GM12878 (cell line): ENCODE measurements at regions not wholly inside any gene's neighbourhood (a gene's known extent, or its start where the extent isn't known, plus 50 kb on each side); places are given as distances from the start of the nearest gene placed in this dataset.

Source experiments
- ATAC-seq: fragments of 200-7000 bp; cut with Tn5 transposase; 3 replicates; pipeline ENCODE4 v1.9.1; 2020; ENCODE audit warnings: mild to moderate bottlenecking, moderate library complexity
- BruUV-seq: library from RNA; stranded (reverse); fragments of 400-500 nt; replicated peaks from 2 replicates; lab custom pipeline; 2021; lab: Mats Ljungman, UMichigan
- CTCF ChIA-PET: fragments of 300-600 bp; sonication (Branson Sonifier 250); formaldehyde crosslinking; extraction: SDS; loops from one replicate; lab custom pipeline; 2021; ENCODE audit warnings: inconsistent platforms; lab: Yijun Ruan, JAX
- POLR2A ChIA-PET: fragments of 350-600 bp; formaldehyde crosslinking; extraction: SDS; loops from one replicate; lab custom pipeline; 2021; ENCODE audit warnings: inconsistent platforms; lab: Charles Lee
- RAD21 ChIA-PET: fragments of 300-600 bp; sonication (Branson Sonifier 250); formaldehyde crosslinking; loops from one replicate; lab custom pipeline; 2023; ENCODE audit warnings: antibody characterized with exemption; ENCODE audit not compliant: unreplicated experiment; lab: Charles Lee
- SMC1A ChIA-PET: fragments of 300-600 bp; sonication (Branson Sonifier 250); formaldehyde crosslinking; loops from one replicate; lab custom pipeline; 2023; ENCODE audit not compliant: unreplicated experiment, uncharacterized antibody; lab: Charles Lee
- DNase-seq: peaks from one replicate; pipeline ENCODE4 v3.0.0-alpha.2; 2011; ENCODE audit warnings: low read depth, low spot score
- FAIRE-seq: peaks from 3 replicates; lab custom pipeline; 2011; peaks lifted over from hg19 to GRCh38; lab: Jason Lieb, UNC
- H2AFZ ChIP-seq: 2 replicates; pipeline ENCODE4 v1.6.0; 2011; ENCODE audit warnings: low read depth, low read length, control low read depth; ENCODE audit not compliant: control insufficient read depth
- H3K27ac ChIP-seq: 2 replicates; pipeline ENCODE4 v1.5.1; 2011; ENCODE audit warnings: control low read depth; ENCODE audit not compliant: control insufficient read depth, insufficient read depth
- H3K27me3 ChIP-seq, 2 experiments: replicated peaks in 1 of 2; 2 replicates each; pipeline versions ENCODE4 v1.6.0 to v1.6.1; 2011; ENCODE audit warnings: low read length in 1 of 2; ENCODE audit not compliant: control insufficient read depth in 2 of 2, insufficient read depth in 2 of 2
- H3K36me3 ChIP-seq, 2 experiments: 2 replicates each; pipeline ENCODE4 v1.5.1; 2011; ENCODE audit warnings: low read length in 1 of 2; ENCODE audit not compliant: control insufficient read depth in 2 of 2, insufficient read depth in 2 of 2
- H3K4me1 ChIP-seq: 2 replicates; pipeline ENCODE4 v1.6.1; 2011; ENCODE audit warnings: mild to moderate bottlenecking, low read length, moderate library complexity, mixed read lengths; ENCODE audit not compliant: control insufficient read depth, insufficient read depth
- H3K4me2 ChIP-seq: 2 replicates; pipeline ENCODE4 v1.6.0; 2011; ENCODE audit warnings: control low read depth; ENCODE audit not compliant: control insufficient read depth, insufficient read depth
- H3K4me3 ChIP-seq: fragments of 200-600 bp; sonication (generic); 2 replicates; pipeline ENCODE4 v1.5.1; 2016
- H3K79me2 ChIP-seq: 2 replicates; pipeline ENCODE4 v1.6.0; 2011; ENCODE audit warnings: low read length; ENCODE audit not compliant: control insufficient read depth, insufficient read depth
- H3K9ac ChIP-seq: 2 replicates; pipeline ENCODE4 v1.8.0; 2011; ENCODE audit warnings: low read length, control low read depth, mixed read lengths; ENCODE audit not compliant: control insufficient read depth, insufficient read depth
- H3K9me3 ChIP-seq: replicated peaks from 3 replicates; pipeline ENCODE4 v1.5.1; 2011; ENCODE audit warnings: mild to moderate bottlenecking, low read length; ENCODE audit not compliant: control insufficient read depth, insufficient read depth
- H4K20me1 ChIP-seq: 2 replicates; pipeline ENCODE4 v1.6.0; 2011; ENCODE audit not compliant: control insufficient read depth, insufficient read depth
- CHD1 ChIP-seq: IDR thresholded peaks from 2 replicates; pipeline ENCODE4 v1.6.1; 2012; ENCODE audit warnings: low read depth, low read length, improper control_type of control experiment
- EED ChIP-seq: sonication (generic); IDR thresholded peaks from 2 replicates; pipeline ENCODE4 v1.6.1; 2016; ENCODE audit warnings: antibody characterized with exemption, low read depth
- GATAD2B ChIP-seq: fragments of 450-650 bp; conservative IDR thresholded peaks from 2 replicates; pipeline ENCODE4 v1.6.1; 2017; ENCODE audit warnings: low read depth, mild to moderate bottlenecking, moderate library complexity
- HDAC2 ChIP-seq: fragments of 200-600 bp; sonication (generic); IDR thresholded peaks from 2 replicates; pipeline ENCODE4 v1.6.1; 2017
- TBL1XR1 ChIP-seq: IDR thresholded peaks from 2 replicates; pipeline ENCODE4 v1.6.1; 2012; ENCODE audit warnings: low read depth, low read length, improper control_type of control experiment
- YBX1 ChIP-seq: fragments of 450-650 bp; IDR thresholded peaks from 2 replicates; pipeline ENCODE4 v1.6.1; 2016; ENCODE audit warnings: antibody characterized with exemption
- WGBS: methylation state at CpG from one replicate; pipeline ENCODE4 v1.1.6; 2016; ENCODE audit warnings: low lambda C conversion rate; ENCODE audit not compliant: insufficient replicate concordance, insufficient coverage; ENCODE audit errors: missing lambda C conversion rate; 5-methylcytosine and 5-hydroxymethylcytosine counted together
- in situ Hi-C: fragments of 300-500 bp; cut with MboI; formaldehyde crosslinking; loops from 9 replicates; pipeline ENCODE4 v1.14.3; 2018; ENCODE audit warnings: mixed read lengths
- intact Hi-C: fragments of 100-400 bp; cut with micrococcal nuclease; formaldehyde crosslinking; loops from one replicate; pipeline ENCODE4 v1.14.2; 2022; ENCODE audit not compliant: unreplicated experiment
- TF ChIP-seq, protein P1 (sequence below): IDR thresholded peaks from 2 replicates; pipeline ENCODE4 v1.6.1; 2011; ENCODE audit warnings: mild to moderate bottlenecking, low read depth, low read length, moderate library complexity; ENCODE audit not compliant: insufficient replicate concordance
- TF ChIP-seq, protein P2 (sequence below): fragments of 450-650 bp; formaldehyde crosslinking; IDR thresholded peaks from 2 replicates; pipeline ENCODE4 v1.4.0; 2022; ENCODE audit warnings: mild to moderate bottlenecking, moderate library complexity

DNA sequence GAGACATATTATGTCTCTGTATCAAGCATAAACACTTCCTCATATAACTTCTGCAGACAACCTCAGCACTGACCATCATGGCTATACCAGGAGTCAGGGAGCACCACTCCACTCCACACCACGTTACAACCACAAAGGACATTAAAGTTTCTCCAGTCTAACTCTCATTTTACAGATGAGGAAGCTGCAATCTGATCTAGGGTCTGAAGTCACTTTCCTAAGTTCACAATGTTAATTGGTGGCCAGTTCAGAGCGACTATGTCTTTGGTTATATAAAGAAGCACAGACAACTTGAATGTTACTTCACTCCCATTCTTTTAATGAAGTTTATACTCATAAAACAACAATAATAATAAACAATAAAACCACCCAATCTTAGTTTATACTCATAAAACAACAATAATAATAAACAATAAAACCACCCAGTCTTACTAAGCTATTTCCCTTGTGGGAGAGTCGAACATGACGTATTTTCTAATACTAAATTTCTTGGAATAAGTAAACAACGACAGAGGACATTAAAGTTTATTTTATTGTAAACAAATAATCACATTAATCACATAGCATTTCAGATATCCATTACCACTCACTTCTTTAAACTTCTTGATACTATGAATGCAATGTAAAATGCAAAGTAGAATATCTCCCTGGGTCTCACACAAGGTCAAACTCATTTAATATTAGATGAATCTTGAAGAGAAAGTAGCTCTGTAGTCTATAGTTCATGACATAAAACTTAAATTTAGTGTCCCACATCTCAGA is 72.4 kb upstream of the SSTR1 start (continued):
- no peak for TF ChIP-seq CHD1

DNA sequence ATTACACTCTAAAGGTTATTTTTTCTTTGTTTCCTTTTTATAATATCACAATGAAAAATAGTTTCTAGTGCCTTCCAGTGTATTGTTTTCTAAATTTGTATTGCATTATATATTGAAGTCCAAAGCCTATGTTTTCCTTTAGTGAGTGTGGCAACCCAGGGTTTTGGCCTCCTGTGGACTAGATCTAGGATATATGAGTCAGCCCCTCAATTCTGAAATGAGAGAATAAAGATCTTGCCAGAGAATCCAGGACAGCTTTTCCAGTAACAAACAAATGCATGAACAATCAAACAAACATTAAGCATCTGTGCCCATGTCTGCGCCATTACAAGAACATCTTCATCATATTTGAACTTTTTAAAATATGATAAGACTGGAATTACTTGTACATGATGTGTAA is 70.7 kb upstream of the SSTR1 start:
- ATAC-seq, result no peak
- Histone ChIP-seq H3K27me3 (no peaks in the 10 kb centered on the region), H3K4me3 (no peak overlapping the region), H3K4me1 (no peaks in the 10 kb centered on the region), H3K9ac (no peak overlapping the region), H4K20me1 (no peaks in the 10 kb centered on the region), H2AFZ (no peak overlapping the region), H3K36me3 (no peaks in the 10 kb centered on the region), H3K79me2 (no peaks in the 10 kb centered on the region), H3K9me3 (no peaks in the 10 kb centered on the region), H3K27ac (no peak overlapping the region), H3K4me2 (no peak overlapping the region)
- ChIA-PET RAD21 (no interaction called here), SMC1A (interaction anchor here (1.4 to 1.8 kb wide), 2 partner anchors 10 to 25 kb away, joined by 4 to 5 read pairs; no protein-coding TSS in a partner anchor), CTCF (no interaction called here), POLR2A (no interaction called here)
- no peak for TF ChIP-seq GATAD2B
- no peak for TF ChIP-seq TBL1XR1
- TF ChIP-seq, protein P1, sequence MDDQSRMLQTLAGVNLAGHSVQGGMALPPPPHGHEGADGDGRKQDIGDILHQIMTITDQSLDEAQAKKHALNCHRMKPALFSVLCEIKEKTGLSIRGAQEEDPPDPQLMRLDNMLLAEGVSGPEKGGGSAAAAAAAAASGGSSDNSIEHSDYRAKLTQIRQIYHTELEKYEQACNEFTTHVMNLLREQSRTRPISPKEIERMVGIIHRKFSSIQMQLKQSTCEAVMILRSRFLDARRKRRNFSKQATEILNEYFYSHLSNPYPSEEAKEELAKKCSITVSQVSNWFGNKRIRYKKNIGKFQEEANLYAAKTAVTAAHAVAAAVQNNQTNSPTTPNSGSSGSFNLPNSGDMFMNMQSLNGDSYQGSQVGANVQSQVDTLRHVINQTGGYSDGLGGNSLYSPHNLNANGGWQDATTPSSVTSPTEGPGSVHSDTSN, result no peak
- TF ChIP-seq YBX1, result no peak
- no peak for TF ChIP-seq EED
- TF ChIP-seq HDAC2, result no peak
- TF ChIP-seq, protein P2, sequence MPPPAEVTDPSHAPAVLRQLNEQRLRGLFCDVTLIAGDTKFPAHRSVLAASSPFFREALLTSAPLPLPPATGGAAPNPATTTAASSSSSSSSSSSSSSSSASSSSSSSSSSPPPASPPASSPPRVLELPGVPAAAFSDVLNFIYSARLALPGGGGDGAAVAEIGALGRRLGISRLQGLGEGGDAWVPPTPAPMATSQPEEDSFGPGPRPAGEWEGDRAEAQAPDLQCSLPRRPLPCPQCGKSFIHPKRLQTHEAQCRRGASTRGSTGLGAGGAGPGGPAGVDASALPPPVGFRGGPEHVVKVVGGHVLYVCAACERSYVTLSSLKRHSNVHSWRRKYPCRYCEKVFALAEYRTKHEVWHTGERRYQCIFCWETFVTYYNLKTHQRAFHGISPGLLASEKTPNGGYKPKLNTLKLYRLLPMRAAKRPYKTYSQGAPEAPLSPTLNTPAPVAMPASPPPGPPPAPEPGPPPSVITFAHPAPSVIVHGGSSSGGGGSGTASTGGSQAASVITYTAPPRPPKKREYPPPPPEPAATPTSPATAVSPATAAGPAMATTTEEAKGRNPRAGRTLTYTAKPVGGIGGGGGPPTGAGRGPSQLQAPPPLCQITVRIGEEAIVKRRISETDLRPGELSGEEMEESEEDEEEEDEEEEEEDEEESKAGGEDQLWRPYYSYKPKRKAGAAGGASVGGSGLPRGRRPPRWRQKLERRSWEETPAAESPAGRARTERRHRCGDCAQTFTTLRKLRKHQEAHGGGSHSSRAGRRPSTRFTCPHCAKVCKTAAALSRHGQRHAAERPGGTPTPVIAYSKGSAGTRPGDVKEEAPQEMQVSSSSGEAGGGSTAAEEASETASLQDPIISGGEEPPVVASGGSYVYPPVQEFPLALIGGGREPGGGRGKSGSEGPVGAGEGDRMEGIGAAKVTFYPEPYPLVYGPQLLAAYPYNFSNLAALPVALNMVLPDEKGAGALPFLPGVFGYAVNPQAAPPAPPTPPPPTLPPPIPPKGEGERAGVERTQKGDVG, result no peak
- in situ Hi-C loops (no loop called here), intact Hi-C loops (no loop called here)
- no peak for FAIRE-seq
- WGBS, result 29% methylated on average over 1 of the region's 1 CpG
- DNase-seq, result no peak
- no TSS peak for BruUV-seq
